A549 (cell line): ENCODE measurements at regions not wholly inside any gene's neighbourhood (a gene's known extent, or its start where the extent isn't known, plus 50 kb on each side); places are given as distances from the start of the nearest gene placed in this dataset.

ENCODE experiments used
- ATAC-seq, 2 experiments: fragments of 200-7000 bp in 1 of 2; fragments of >200 bp in 1 of 2; cut with Nextera tagmentation in 1 of 2; cut with Tn5 transposase in 1 of 2; 3 replicates each; pipeline versions ENCODE4 v1.8.0 to v1.9.1; 2018 to 2020; ENCODE audit warnings: mild to moderate bottlenecking in 1 of 2, moderate library complexity in 1 of 2
- CTCF ChIA-PET: fragments of 300-600 bp; sonication (Branson Sonifier 250); formaldehyde crosslinking; extraction: SDS; loops from one replicate; lab custom pipeline; 2021; ENCODE audit warnings: antibody characterized with exemption, inconsistent platforms; lab: Yijun Ruan, JAX
- POLR2A ChIA-PET: fragments of 350-600 bp; formaldehyde crosslinking; extraction: SDS; loops from one replicate; lab custom pipeline; 2021; ENCODE audit warnings: antibody characterized with exemption, inconsistent platforms; lab: Yijun Ruan, JAX
- DNase-seq, 2 experiments: peaks; one replicate each; pipeline versions ENCODE4 v3.0.0 to v3.0.0-alpha.2; 2011 to 2016; ENCODE audit warnings: low read depth in 1 of 2, low spot score in 1 of 2
- FAIRE-seq: peaks from 2 replicates; lab custom pipeline; 2011; peaks lifted over from hg19 to GRCh38; lab: Jason Lieb, UNC
- H3K27ac ChIP-seq, 2 experiments: fragments of >200 bp; sonication (Bioruptor Twin); formaldehyde crosslinking; 3 replicates each; pipeline ENCODE4 v1.5.1; 2016 to 2017
- H3K4me1 ChIP-seq: fragments of >200 bp; sonication (Bioruptor Twin); formaldehyde crosslinking; 3 replicates; pipeline ENCODE4 v1.6.1; 2016
- H3K4me2 ChIP-seq: fragments of >200 bp; sonication (Bioruptor Twin); formaldehyde crosslinking; 3 replicates; pipeline ENCODE4 v1.6.1; 2016
- H3K4me3 ChIP-seq: fragments of >200 bp; sonication (Bioruptor Twin); formaldehyde crosslinking; 3 replicates; pipeline ENCODE4 v1.5.1; 2016
- H3K9me3 ChIP-seq: fragments of >200 bp; sonication (Bioruptor Twin); formaldehyde crosslinking; 3 replicates; pipeline ENCODE4 v1.6.1; 2016
- ATOH8 ChIP-seq: fragments of 250-450 bp; sonication (Bioruptor Pico); IDR thresholded peaks from 2 replicates; pipeline ENCODE4 v1.5.0; 2020; ENCODE audit warnings: low read depth, mild to moderate bottlenecking, moderate library complexity
- BCL3 ChIP-seq: fragments of >200 bp; sonication (Bioruptor Twin); formaldehyde crosslinking; IDR thresholded peaks from 3 replicates; pipeline ENCODE4 v1.6.1; 2016
- CBX8 ChIP-seq: fragments of 200-600 bp; sonication (generic); IDR thresholded peaks from 2 replicates; pipeline ENCODE4 v1.6.1; 2016
- CHD4 ChIP-seq: fragments of 200-600 bp; sonication (generic); IDR thresholded peaks from 2 replicates; pipeline ENCODE4 v1.6.1; 2016; ENCODE audit warnings: antibody characterized with exemption, mild to moderate bottlenecking, borderline replicate concordance
- CTCF ChIP-seq: fragments of >200 bp; sonication (Bioruptor Twin); formaldehyde crosslinking; IDR thresholded peaks from 3 replicates; pipeline ENCODE4 v1.5.1; 2016
- FOSB ChIP-seq: fragments of 250-450 bp; sonication (Bioruptor Pico); IDR thresholded peaks from 2 replicates; pipeline ENCODE4 v1.5.0; 2020; ENCODE audit warnings: mild to moderate bottlenecking, moderate library complexity
- GATA3 ChIP-seq: IDR thresholded peaks from 2 replicates; pipeline ENCODE4 v1.6.1; 2012; ENCODE audit warnings: borderline replicate concordance
- HDAC2 ChIP-seq: fragments of 200-600 bp; sonication (generic); IDR thresholded peaks from 2 replicates; pipeline ENCODE4 v1.6.1; 2016
- HMGXB4 ChIP-seq: fragments of 250-450 bp; sonication (Bioruptor Pico); IDR thresholded peaks from 2 replicates; pipeline ENCODE4 v1.5.0; 2021; ENCODE audit warnings: mild to moderate bottlenecking, moderate library complexity, borderline replicate concordance
- JUNB ChIP-seq: fragments of >200 bp; sonication (Bioruptor Twin); formaldehyde crosslinking; IDR thresholded peaks from 2 replicates; pipeline ENCODE4 v1.6.1; 2016
- MAX ChIP-seq: IDR thresholded peaks from 2 replicates; pipeline ENCODE4 v1.6.1; 2012
- MAZ ChIP-seq: fragments of 150-350 bp; IDR thresholded peaks from 2 replicates; pipeline ENCODE4 v1.6.1; 2014; ENCODE audit warnings: antibody characterized with exemption, low read depth, low read length, borderline replicate concordance
- MYC ChIP-seq: IDR thresholded peaks from 2 replicates; pipeline ENCODE4 v1.6.1; 2012; ENCODE audit warnings: mild to moderate bottlenecking, inconsistent platforms, low read length, improper control_type of control experiment, borderline replicate concordance
- NFE2L2 ChIP-seq: fragments of 150-350 bp; conservative IDR thresholded peaks from 2 replicates; pipeline ENCODE4 v1.6.1; 2014; ENCODE audit warnings: low read length
- NPAS2 ChIP-seq: fragments of 250-450 bp; sonication (Bioruptor Pico); IDR thresholded peaks from 2 replicates; pipeline ENCODE4 v1.8.0; 2022; ENCODE audit warnings: mild to moderate bottlenecking, moderate library complexity, borderline replicate concordance
- POLR2AphosphoS2 ChIP-seq: conservative IDR thresholded peaks from 2 replicates; pipeline ENCODE4 v1.6.1; 2012; ENCODE audit warnings: low read length, improper control_type of control experiment, inconsistent platforms
- RAD21 ChIP-seq, 2 experiments: fragments of >200 bp in 1 of 2; sonication (Bioruptor Twin) in 1 of 2; formaldehyde crosslinking in 1 of 2; IDR thresholded peaks in 1 of 2; conservative IDR thresholded peaks in 1 of 2; 2 replicates in 1 of 2; 3 replicates in 1 of 2; pipeline ENCODE4 v1.6.1; 2012 to 2018; ENCODE audit warnings: inconsistent platforms in 1 of 2
- RARB ChIP-seq: fragments of 250-450 bp; sonication (Bioruptor Pico); IDR thresholded peaks from 2 replicates; pipeline ENCODE4 v1.8.0; 2021; ENCODE audit warnings: mild to moderate bottlenecking, moderate library complexity
- RCOR1 ChIP-seq: fragments of 150-350 bp; IDR thresholded peaks from 2 replicates; pipeline ENCODE4 v1.6.1; 2014; ENCODE audit warnings: antibody characterized with exemption, low read length, low read depth
- RFX5 ChIP-seq: fragments of 450-650 bp; IDR thresholded peaks from 2 replicates; pipeline ENCODE4 v1.7.1; 2014; ENCODE audit warnings: antibody characterized with exemption, mild to moderate bottlenecking, moderate library complexity
- RNF2 ChIP-seq: fragments of 200-600 bp; sonication (generic); IDR thresholded peaks from 2 replicates; pipeline ENCODE4 v1.6.1; 2016; ENCODE audit warnings: low read depth, mild to moderate bottlenecking, antibody characterized with exemption, moderate library complexity, borderline replicate concordance
- SMC3 ChIP-seq: fragments of >200 bp; sonication (Bioruptor Twin); formaldehyde crosslinking; IDR thresholded peaks from 3 replicates; pipeline ENCODE4 v1.6.1; 2018; ENCODE audit warnings: inconsistent platforms
- SREBF2 ChIP-seq: fragments of 450-650 bp; IDR thresholded peaks from 2 replicates; pipeline ENCODE4 v1.6.1; 2014; ENCODE audit warnings: mild to moderate bottlenecking, moderate library complexity
- TFCP2L1 ChIP-seq: fragments of 250-450 bp; sonication (Bioruptor Pico); IDR thresholded peaks from 2 replicates; pipeline ENCODE4 v1.5.0; 2021; ENCODE audit warnings: mild to moderate bottlenecking
- USF2 ChIP-seq: fragments of 450-650 bp; IDR thresholded peaks from 2 replicates; pipeline ENCODE4 v1.6.1; 2014; ENCODE audit warnings: antibody characterized with exemption
- ZC3H11A ChIP-seq: fragments of 450-650 bp; IDR thresholded peaks from 2 replicates; pipeline ENCODE4 v1.6.1; 2014; ENCODE audit warnings: antibody characterized with exemption, mild to moderate bottlenecking
- ZFP36 ChIP-seq: fragments of 450-650 bp; IDR thresholded peaks from 2 replicates; pipeline ENCODE4 v1.6.1; 2014; ENCODE audit warnings: borderline replicate concordance; ENCODE audit not compliant: partially characterized antibody
- ZNF302 ChIP-seq: fragments of 250-450 bp; sonication (Bioruptor Pico); IDR thresholded peaks from 2 replicates; pipeline ENCODE4 v1.9.0; 2021; ENCODE audit warnings: inconsistent platforms, mild to moderate bottlenecking, moderate library complexity
- WGBS: methylation state at CpG from one replicate; pipeline ENCODE4 v1.1.6; 2017; ENCODE audit errors: missing lambda C conversion rate; 5-methylcytosine and 5-hydroxymethylcytosine counted together

- WGBS = 33% methylated on average over 3 of the region's 3 CpGs
- POLR2A ChIA-PET = no interaction called here
Observed at GRCh38 chr6:49257549-49257948, 205.5 kb downstream of the MMUT start.

GRCh38 chr6:49255335-49255734, 207.7 kb downstream of the MMUT start:
- no peak for FAIRE-seq
- CTCF ChIA-PET = no interaction called here
- Histone ChIP-seq H3K4me1 (no peaks in the 10 kb centered on the region), H3K4me3 (no peak overlapping the region), H3K9me3 (no peaks in the 10 kb centered on the region), H3K27ac (no peak overlapping the region), H3K4me2 (no peak overlapping the region)
- 57% methylated on average over 3 of the region's 3 CpGs for WGBS
- no peak for ATAC-seq
- TF ChIP-seq TFCP2L1 (CRISPR knock-in tag) (no peak), ATOH8 (CRISPR knock-in tag) (no peak), RFX5 (no peak), RNF2 (no peak), USF2 (no peak), POLR2AphosphoS2 (no peak), MYC (no peak), RAD21 (conservative IDR thresholded peaks at IDR 0.05 in 1 of 2, IDR thresholded peaks at IDR 0.05 in 1 of 2) (no peak), GATA3 (no peak), CBX8 (no peak)
- no peak for DNase-seq
- POLR2A ChIA-PET = no interaction called here

More at GRCh38 chr6:49257549-49257948, 205.5 kb downstream of the MMUT start:
- Histone ChIP-seq H3K4me3 (no peak overlapping the region), H3K27ac (no peak overlapping the region), H3K4me2 (no peak overlapping the region), H3K4me1 (no peaks in the 10 kb centered on the region), H3K9me3 (no peaks in the 10 kb centered on the region)
- FAIRE-seq (no peak), ATAC-seq (no peak), DNase-seq (no peak)
- CTCF ChIA-PET = no interaction called here
- TF ChIP-seq CBX8 (no peak), RFX5 (no peak), JUNB (no peak), SREBF2 (no peak), CTCF (no peak)

- Histone ChIP-seq H3K4me1 (no peaks in the 10 kb centered on the region), H3K9me3 (no peaks in the 10 kb centered on the region), H3K4me3 (no peak overlapping the region), H3K27ac (no peak overlapping the region)
- POLR2A ChIA-PET = no interaction called here
- WGBS = 18% methylated on average over 1 of the region's 1 CpG
- no peak for ATAC-seq
- no peak for TF ChIP-seq MAZ
- TF ChIP-seq MAX = no peak
- no peak for TF ChIP-seq ZNF302 (CRISPR knock-in tag)
- TF ChIP-seq ZC3H11A = no peak
- TF ChIP-seq, all 56 proteins: peak for 0
- CTCF ChIA-PET = no interaction called here
- no peak for FAIRE-seq
- no peak for DNase-seq
- H3K4me2 ChIP-seq = no peak overlapping the region
Observed at GRCh38 chr6:49252901-49253300, 210.2 kb downstream of the MMUT start.

- DNase-seq = no peak
- no peak for ATAC-seq
- H3K9me3 ChIP-seq = no peaks in the 10 kb centered on the region
- no peak overlapping the region for H3K4me2 ChIP-seq
- POLR2A ChIA-PET = no interaction called here
- FAIRE-seq = no peak
- no peak overlapping the region for H3K4me3 ChIP-seq
- H3K4me1 ChIP-seq = no peaks in the 10 kb centered on the region
- no peak for TF ChIP-seq HDAC2
- no peak for TF ChIP-seq RCOR1
- TF ChIP-seq BCL3 = no peak
- TF ChIP-seq SMC3 = no peak
- TF ChIP-seq ZFP36 = no peak
- no peak for TF ChIP-seq HMGXB4 (CRISPR knock-in tag)
- no peak for TF ChIP-seq NFE2L2
- TF ChIP-seq FOSB (CRISPR knock-in tag) = no peak
- TF ChIP-seq RARB (CRISPR knock-in tag) = no peak
- TF ChIP-seq NPAS2 = no peak
- no peak for TF ChIP-seq CHD4
- TF ChIP-seq, all 56 proteins: peak for 0
- no peak overlapping the region for H3K27ac ChIP-seq
- CTCF ChIA-PET = no interaction called here
Observed at GRCh38 chr6:49233483-49233882, 229.6 kb downstream of the MMUT start.
